ENCODE measurements at regions not wholly inside any gene's neighbourhood (a gene's known extent, or its start where the extent isn't known, plus 50 kb on each side); places are given as distances from the start of the nearest gene placed in this dataset.
"Not testable (repeated sequence)": the region's sequence is repeated elsewhere in the genome, so short reads cannot be mapped to it uniquely, and the experiment has no call there.

DNA sequence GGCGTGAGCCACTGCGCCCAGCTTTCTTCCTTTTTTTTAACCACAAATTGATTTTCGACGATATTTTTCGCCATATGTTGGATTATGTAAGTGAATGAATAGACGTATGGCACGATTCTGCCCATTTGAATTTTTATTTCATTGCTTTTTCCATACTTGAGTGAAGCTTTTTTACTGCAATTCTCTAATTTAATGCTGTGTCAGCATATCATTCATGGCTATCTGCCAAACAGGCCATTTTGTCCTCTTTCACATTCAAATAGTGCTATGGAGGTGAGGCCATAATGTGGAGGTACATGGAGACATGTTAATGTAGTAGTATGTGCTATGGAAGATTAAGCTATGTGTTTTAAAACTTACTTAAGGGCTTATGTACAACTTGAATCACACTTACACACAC lies 152.1 kb upstream of the TUSC1 start:
- no peak for DNase-seq

DNA sequence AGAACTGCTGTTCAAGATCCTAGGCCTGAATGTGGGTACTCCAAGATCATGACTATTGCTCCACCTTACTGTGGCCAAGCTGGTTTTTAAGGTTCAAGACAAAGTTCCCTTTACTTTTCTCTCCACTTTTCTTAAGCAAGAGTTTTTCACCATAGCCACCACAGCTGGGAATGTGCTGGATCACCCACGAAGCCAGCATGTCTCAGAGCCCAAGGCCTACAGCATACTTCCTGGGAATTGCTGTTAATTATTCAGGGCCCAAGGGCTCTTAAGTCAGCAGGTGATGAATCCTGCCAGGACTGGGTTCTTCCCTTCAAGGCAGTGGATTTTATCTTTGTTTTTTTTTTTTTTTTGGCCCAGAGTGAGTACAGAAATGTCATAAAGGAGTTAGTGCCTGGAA lies 149.4 kb upstream of the TUSC1 start:
- DNase-seq: no peak

GRCh38 chr9:25816439-25816838 lies 138.2 kb upstream of the TUSC1 start:
- DNase-seq: no peak

DNA sequence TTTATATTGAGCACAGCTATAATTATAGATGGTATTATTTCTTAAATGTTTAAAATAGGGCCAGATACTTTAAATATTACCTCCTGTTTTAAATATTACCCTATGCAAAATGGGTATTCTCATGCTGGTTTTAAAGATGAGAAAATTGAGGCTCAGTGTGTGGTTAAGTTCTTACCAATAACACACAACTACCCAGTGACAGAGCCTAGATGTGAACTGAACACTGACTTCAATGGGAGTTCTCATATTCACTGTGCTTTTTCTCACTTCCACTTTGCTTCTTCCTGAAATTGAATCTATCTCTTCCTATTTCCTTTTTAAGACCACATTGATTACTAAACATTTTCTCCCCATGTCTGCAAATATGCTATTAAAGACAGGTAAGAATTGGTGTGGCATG lies 135.8 kb upstream of the TUSC1 start:
- DNase-seq: no peak

GRCh38 chr9:25813478-25813877 lies 135.2 kb upstream of the TUSC1 start:
- DNase-seq: no peak

- DNase-seq: no peak
Measured at GRCh38 chr9:25808554-25808953, 130.3 kb upstream of the TUSC1 start.

DNA sequence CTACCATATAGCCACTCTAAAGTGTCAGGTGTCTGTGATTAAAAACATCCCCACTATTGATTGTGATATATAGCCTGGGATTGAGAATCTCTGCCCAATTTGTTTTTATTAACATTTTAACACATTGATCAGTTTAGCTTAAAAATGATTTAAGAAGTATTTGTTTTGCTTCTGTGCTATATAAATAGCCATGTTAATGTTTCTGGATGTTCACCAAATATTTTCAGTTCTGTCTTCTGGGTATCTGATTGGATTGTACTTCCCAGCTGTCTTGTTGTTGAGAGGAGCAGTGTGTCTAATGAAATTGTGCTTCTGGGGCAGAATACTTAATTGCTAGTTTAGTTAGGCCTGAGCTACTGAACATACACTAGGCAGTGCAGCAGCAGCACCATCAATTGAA lies 126.6 kb upstream of the TUSC1 start:
- no peak for DNase-seq

DNA sequence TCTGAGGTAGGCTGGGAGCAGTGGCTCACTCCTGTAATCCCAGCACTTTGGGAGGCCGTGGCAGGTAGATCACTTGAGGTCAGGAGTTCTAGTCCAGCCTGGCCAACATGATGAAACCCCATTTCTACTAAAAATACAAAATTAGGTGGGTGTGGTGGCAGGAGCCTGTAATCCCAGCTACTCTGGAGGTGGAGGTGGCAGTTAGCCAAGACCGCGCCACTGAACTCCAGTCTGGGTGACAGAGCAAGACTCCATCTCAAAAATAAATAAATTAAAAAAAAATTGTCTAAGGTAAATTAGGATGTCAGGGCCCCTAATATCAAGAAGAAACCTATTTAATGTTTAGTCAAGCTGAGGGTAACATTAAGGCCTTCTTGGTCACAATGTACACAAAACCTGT lies 123.7 kb upstream of the TUSC1 start:
- DNase-seq: not testable (repeated sequence)

DNA sequence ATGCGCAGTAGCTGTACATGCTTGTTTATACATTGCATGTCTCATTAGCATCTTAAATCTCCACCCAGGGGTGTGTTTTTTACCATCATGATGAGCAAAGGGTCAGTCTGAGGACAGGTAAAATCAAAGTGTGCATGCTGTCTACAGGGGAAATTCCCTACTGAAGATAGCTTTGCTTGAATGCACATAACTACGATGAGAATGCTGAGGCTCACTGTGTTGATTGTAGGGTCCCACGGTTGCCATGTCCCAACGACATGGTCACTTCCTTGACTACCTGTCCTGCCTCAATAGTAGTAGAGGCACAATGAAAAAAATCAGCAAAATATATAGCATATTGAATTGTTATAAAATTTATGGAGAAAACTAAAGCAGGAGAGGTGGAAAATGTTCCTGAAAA lies 95.6 kb upstream of the TUSC1 start:
- no peak for DNase-seq

DNA sequence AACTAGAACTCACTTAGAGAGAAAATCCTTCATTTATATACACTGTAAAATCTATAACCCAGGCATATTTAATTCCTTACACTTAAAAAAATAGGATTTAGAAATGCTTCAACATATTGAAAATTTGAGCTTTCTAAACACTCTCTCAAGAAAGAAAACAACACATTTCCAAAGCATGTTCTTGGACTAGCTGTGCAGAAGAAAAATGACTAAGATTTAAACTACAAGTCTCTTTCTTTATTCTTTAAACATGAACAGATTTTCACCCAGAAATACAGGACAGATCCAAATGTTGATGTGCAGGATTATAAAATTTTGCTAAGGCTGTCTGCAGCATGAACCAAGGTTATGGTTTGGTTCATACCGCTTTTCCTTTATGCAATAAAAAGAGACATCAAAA lies 77.7 kb upstream of the TUSC1 start:
- no peak for DNase-seq

- DNase-seq: no peak
Measured at GRCh38 chr9:25752398-25752797, 74.2 kb upstream of the TUSC1 start.

DNA sequence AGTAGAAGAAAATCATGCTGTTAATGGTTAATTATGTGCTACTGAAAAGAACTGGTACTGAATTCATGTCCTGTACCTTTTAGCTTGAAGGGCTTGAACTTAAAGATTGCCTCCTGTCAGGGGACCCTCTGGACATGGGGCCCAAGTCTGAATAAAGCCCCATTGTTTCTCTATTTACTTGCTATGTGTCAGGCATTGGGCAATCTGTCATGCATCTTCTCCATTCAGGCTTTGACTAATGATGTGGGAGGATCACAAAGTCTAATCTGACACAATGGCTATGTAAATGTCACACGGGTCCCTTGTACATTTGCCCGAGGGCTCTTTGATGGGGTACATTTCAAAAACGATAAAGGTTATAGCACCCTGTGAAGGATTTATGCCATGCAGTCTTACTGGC lies 64.0 kb upstream of the TUSC1 start:
- DNase-seq: no peak

DNA sequence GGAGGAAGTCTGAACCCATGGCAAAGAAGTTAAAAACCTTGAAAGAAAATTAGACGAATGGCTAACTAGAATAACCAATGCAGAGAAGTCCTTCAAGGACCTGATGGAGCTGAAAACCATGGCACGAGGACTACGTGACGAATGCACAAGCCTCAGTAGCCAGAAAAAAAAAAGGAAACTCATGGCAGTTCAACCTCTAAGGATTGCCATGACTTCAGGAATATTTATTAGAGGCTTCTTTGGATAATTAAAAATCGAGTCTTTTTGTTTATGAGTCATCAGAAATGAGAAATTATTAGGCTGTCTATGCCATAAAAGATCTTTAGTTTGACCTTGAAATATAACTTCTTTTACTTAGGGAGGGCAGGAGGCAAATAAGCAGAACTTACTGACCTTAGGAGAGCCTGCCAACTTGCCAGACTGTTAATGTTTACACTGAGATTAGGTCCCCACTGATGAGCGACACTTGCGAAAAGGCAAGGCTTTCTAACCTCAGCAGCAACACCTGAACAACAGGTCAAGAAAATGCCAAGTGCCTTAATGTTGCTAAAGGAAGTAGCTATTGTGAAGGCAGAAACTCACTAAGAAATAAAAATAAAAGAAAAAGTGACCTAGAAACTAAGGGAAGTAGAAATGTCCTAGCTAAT lies 55.2 kb upstream of the TUSC1 start:
- no peak for DNase-seq

- not testable (repeated sequence) for DNase-seq
Measured at GRCh38 chr9:25731895-25732794, 53.9 kb upstream of the TUSC1 start.

All from NCI-H1105 treated with DMSO at 0.1 percent for 48 hours (cell line).